ENCODE measurements at regions not wholly inside any gene's neighbourhood (a gene's known extent, or its start where the extent isn't known, plus 50 kb on each side); places are given as distances from the start of the nearest gene placed in this dataset.

GRCh38 chr2:118225666-118226065 lies 137.4 kb downstream of the INSIG2 start:
- Mint-ChIP-seq H3K27me3 (ENCODE audit: unreplicated experiment) (no peaks in the 10 kb centered on the region), H3K36me3 (ENCODE audit: insufficient read depth, unreplicated experiment) (no peaks in the 10 kb centered on the region), H3K4me1 (ENCODE audit: low read depth, unreplicated experiment) (peaks cover 18% of the 10 kb centered on the region), H3K27ac (ENCODE audit: unreplicated experiment) (no peak overlapping the region), H3K9me3 (ENCODE audit: low read depth, unreplicated experiment) (no peaks in the 10 kb centered on the region), H3K4me3 (ENCODE audit: low read depth, unreplicated experiment) (no peak overlapping the region)
- no peak for TF ChIP-seq CTCF (IDR thresholded peaks at IDR 0.05; ENCODE audit: unreplicated experiment)
- BruUV-seq (replicated peaks): no TSS peak
- no peak for DNase-seq
- CTCF ChIA-PET: no interaction called here
- intact Hi-C loops (cut with micrococcal nuclease; ENCODE audit: unreplicated experiment): loop anchor here (10.0 kb wide), 1 partner anchor 439 kb away; no protein-coding TSS in a partner anchor

GRCh38 chr2:118224895-118225311 lies 136.6 kb downstream of the INSIG2 start:
- Mint-ChIP-seq H3K4me1 (ENCODE audit: low read depth, unreplicated experiment) (peaks cover 25% of the 10 kb centered on the region), H3K27me3 (ENCODE audit: unreplicated experiment) (no peaks in the 10 kb centered on the region), H3K36me3 (ENCODE audit: insufficient read depth, unreplicated experiment) (no peaks in the 10 kb centered on the region), H3K9me3 (ENCODE audit: low read depth, unreplicated experiment) (no peaks in the 10 kb centered on the region), H3K4me3 (ENCODE audit: low read depth, unreplicated experiment) (no peak overlapping the region), H3K27ac (ENCODE audit: unreplicated experiment) (no peak overlapping the region)
- TF ChIP-seq CTCF (IDR thresholded peaks at IDR 0.05; ENCODE audit: unreplicated experiment): no peak
- BruUV-seq (replicated peaks): no TSS peak
- CTCF ChIA-PET: no interaction called here
- intact Hi-C loops (cut with micrococcal nuclease; ENCODE audit: unreplicated experiment): loop anchor here (5.0 to 10.0 kb wide), 3 partner anchors 97 to 440 kb away; no protein-coding TSS in a partner anchor
- DNase-seq: no peak

- BruUV-seq (replicated peaks): no TSS peak
- no peak for TF ChIP-seq CTCF (IDR thresholded peaks at IDR 0.05; ENCODE audit: unreplicated experiment)
These were observed 136.0 kb downstream of the INSIG2 start for GRCh38 chr2:118223992-118224894.

GRCh38 chr2:118223511-118223991 lies 135.3 kb downstream of the INSIG2 start:
- no peaks in the 10 kb centered on the region for H3K9me3 Mint-ChIP-seq (ENCODE audit: low read depth, unreplicated experiment)
- peaks cover 25% of the 10 kb centered on the region for H3K4me1 Mint-ChIP-seq (ENCODE audit: low read depth, unreplicated experiment)
- H3K27ac Mint-ChIP-seq (ENCODE audit: unreplicated experiment): no peak overlapping the region
- intact Hi-C loops (cut with micrococcal nuclease; ENCODE audit: unreplicated experiment): loop anchor here (2.0 to 10.0 kb wide), 5 partner anchors 99 to 441 kb away; no protein-coding TSS in a partner anchor
- no peak for TF ChIP-seq CTCF (IDR thresholded peaks at IDR 0.05; ENCODE audit: unreplicated experiment)
- no peaks in the 10 kb centered on the region for H3K36me3 Mint-ChIP-seq (ENCODE audit: insufficient read depth, unreplicated experiment)
- BruUV-seq (replicated peaks): no TSS peak
- CTCF ChIA-PET: interaction anchor here (0.7 kb wide), 1 partner anchor 27 kb away, joined by 3 read pairs; no protein-coding TSS in a partner anchor
- H3K27me3 Mint-ChIP-seq (ENCODE audit: unreplicated experiment): no peaks in the 10 kb centered on the region
- no peak overlapping the region for H3K4me3 Mint-ChIP-seq (ENCODE audit: low read depth, unreplicated experiment)
- DNase-seq: no peak

More at GRCh38 chr2:118223992-118224894, 136.0 kb downstream of the INSIG2 start:
- H3K4me1 Mint-ChIP-seq (ENCODE audit: low read depth, unreplicated experiment): peaks cover 25% of the 10 kb centered on the region
- no peak overlapping the region for H3K27ac Mint-ChIP-seq (ENCODE audit: unreplicated experiment)
- no peaks in the 10 kb centered on the region for H3K9me3 Mint-ChIP-seq (ENCODE audit: low read depth, unreplicated experiment)
- CTCF ChIA-PET: no interaction called here
- H3K36me3 Mint-ChIP-seq (ENCODE audit: insufficient read depth, unreplicated experiment): no peaks in the 10 kb centered on the region
- intact Hi-C loops (cut with micrococcal nuclease; ENCODE audit: unreplicated experiment): loop anchor here (2.0 to 10.0 kb wide), 5 partner anchors 98 to 441 kb away; no protein-coding TSS in a partner anchor
- H3K4me3 Mint-ChIP-seq (ENCODE audit: low read depth, unreplicated experiment): no peak overlapping the region
- H3K27me3 Mint-ChIP-seq (ENCODE audit: unreplicated experiment): no peaks in the 10 kb centered on the region
- no peak for DNase-seq
